ENCODE measurements at regions not wholly inside any gene's neighbourhood (a gene's known extent, or its start where the extent isn't known, plus 50 kb on each side); places are given as distances from the start of the nearest gene placed in this dataset.
"Not testable (repeated sequence)": the region's sequence is repeated elsewhere in the genome, so short reads cannot be mapped to it uniquely, and the experiment has no call there.

- DNase-seq: no peak
These were observed 497.9 kb upstream of the EPHA7 start for GRCh38 chr6:93917216-93917615.

- no peak for DNase-seq
These were observed 497.4 kb upstream of the EPHA7 start for GRCh38 chr6:93916716-93917115.

- no peak for DNase-seq
These were observed 496.6 kb upstream of the EPHA7 start for GRCh38 chr6:93915961-93916360.

GRCh38 chr6:93902517-93902916 is 483.2 kb upstream of the EPHA7 start:
- no peak for DNase-seq

GRCh38 chr6:93900142-93900541 is 480.8 kb upstream of the EPHA7 start:
- no peak for DNase-seq

GRCh38 chr6:93896081-93896480 is 476.7 kb upstream of the EPHA7 start:
- DNase-seq: no peak

- DNase-seq: no peak
These were observed 475.2 kb upstream of the EPHA7 start for GRCh38 chr6:93894521-93894920.

- no peak for DNase-seq
These were observed 470.4 kb upstream of the EPHA7 start for GRCh38 chr6:93889713-93890112.

- DNase-seq: no peak
These were observed 467.1 kb upstream of the EPHA7 start for GRCh38 chr6:93886416-93886815.

- no peak for DNase-seq
These were observed 440.6 kb upstream of the EPHA7 start for GRCh38 chr6:93859971-93860370.

GRCh38 chr6:93858213-93858612 is 438.9 kb upstream of the EPHA7 start:
- no peak for DNase-seq

- DNase-seq: no peak
These were observed 430.5 kb upstream of the EPHA7 start for GRCh38 chr6:93849857-93850256.

GRCh38 chr6:93848031-93848742 is 428.8 kb upstream of the EPHA7 start:
- no peak for DNase-seq

- no peak for DNase-seq
These were observed 422.8 kb upstream of the EPHA7 start for GRCh38 chr6:93842178-93842577.

- not testable (repeated sequence) for DNase-seq
These were observed 416.2 kb upstream of the EPHA7 start for GRCh38 chr6:93835451-93836145.

- not testable (repeated sequence) for DNase-seq
These were observed 415.7 kb upstream of the EPHA7 start for GRCh38 chr6:93835026-93835425.

GRCh38 chr6:93833326-93833725 is 414.0 kb upstream of the EPHA7 start:
- not testable (repeated sequence) for DNase-seq

- DNase-seq: not testable (repeated sequence)
These were observed 410.4 kb upstream of the EPHA7 start for GRCh38 chr6:93829757-93830156.

GRCh38 chr6:93829009-93829408 is 409.6 kb upstream of the EPHA7 start:
- no peak for DNase-seq

GRCh38 chr6:93828553-93828952 is 409.2 kb upstream of the EPHA7 start:
- DNase-seq: no peak

GRCh38 chr6:93827728-93828127 is 408.4 kb upstream of the EPHA7 start:
- DNase-seq: no peak

- DNase-seq: no peak
These were observed 406.6 kb upstream of the EPHA7 start for GRCh38 chr6:93825950-93826349.

- DNase-seq: no peak
These were observed 404.1 kb upstream of the EPHA7 start for GRCh38 chr6:93823489-93823888.

GRCh38 chr6:93822434-93823265 is 403.3 kb upstream of the EPHA7 start:
- DNase-seq: no peak

Data from SW 1271 (cell line).